ENCODE measurements at regions not wholly inside any gene's neighbourhood (a gene's known extent, or its start where the extent isn't known, plus 50 kb on each side); places are given as distances from the start of the nearest gene placed in this dataset.
A peak's percentile ranks its signal among the peaks of the same experiment; 100 is the strongest.

- DNase-seq = no peak
Observed at GRCh38 chr4:130090427-130090826, 994.5 kb downstream of the C4orf33 start.

GRCh38 chr4:130092187-130093015 is 996.4 kb downstream of the C4orf33 start:
- no peak for DNase-seq

GRCh38 chr4:130099105-130099504 is 1003.2 kb downstream of the C4orf33 start:
- no peak for DNase-seq

- no peak for DNase-seq
Observed at GRCh38 chr4:130110189-130110588, 1014.2 kb downstream of the C4orf33 start.

GRCh38 chr4:130110770-130111169 is 1014.8 kb downstream of the C4orf33 start:
- no peak for DNase-seq

- no peak for DNase-seq
Observed at GRCh38 chr4:130124066-130124465, 1028.1 kb downstream of the C4orf33 start.

GRCh38 chr4:130125467-130125866 is 1029.5 kb downstream of the C4orf33 start:
- DNase-seq = no peak

- DNase-seq = no peak
Observed at GRCh38 chr4:130127297-130127696, 1031.3 kb downstream of the C4orf33 start.

- no peak for DNase-seq
Observed at GRCh38 chr4:130131536-130131935, 1035.6 kb downstream of the C4orf33 start.

- DNase-seq = no peak
Observed at GRCh38 chr4:130141651-130142050, 1045.7 kb downstream of the C4orf33 start.

GRCh38 chr4:130143656-130144055 is 1047.7 kb downstream of the C4orf33 start:
- peak; percentile 3 for DNase-seq

- no peak for DNase-seq
Observed at GRCh38 chr4:130146773-130147172, 1050.8 kb downstream of the C4orf33 start.

- DNase-seq = no peak
Observed at GRCh38 chr4:130147641-130148040, 1051.7 kb downstream of the C4orf33 start.

GRCh38 chr4:130154901-130155300 is 1058.9 kb downstream of the C4orf33 start:
- no peak for DNase-seq

GRCh38 chr4:130163701-130164100 is 1067.7 kb downstream of the C4orf33 start:
- DNase-seq = no peak

GRCh38 chr4:130165381-130165780 is 1069.4 kb downstream of the C4orf33 start:
- no peak for DNase-seq

- no peak for DNase-seq
Observed at GRCh38 chr4:130172156-130172555, 1076.2 kb downstream of the C4orf33 start.

- DNase-seq = no peak
Observed at GRCh38 chr4:130178106-130178505, 1082.2 kb downstream of the C4orf33 start.

GRCh38 chr4:130183096-130183495 is 1087.1 kb downstream of the C4orf33 start:
- peak; percentile 3 for DNase-seq

GRCh38 chr4:130183766-130184165 is 1087.8 kb downstream of the C4orf33 start:
- DNase-seq = no peak

- no peak for DNase-seq
Observed at GRCh38 chr4:130185123-130185522, 1089.2 kb downstream of the C4orf33 start.

GRCh38 chr4:130186931-130187330 is 1091.0 kb downstream of the C4orf33 start:
- DNase-seq = no peak

GRCh38 chr4:130187587-130187986 is 1091.6 kb downstream of the C4orf33 start:
- no peak for DNase-seq

GRCh38 chr4:130192787-130193186 is 1096.8 kb downstream of the C4orf33 start:
- no peak for DNase-seq

GRCh38 chr4:130197946-130198345 is 1102.0 kb downstream of the C4orf33 start:
- no peak for DNase-seq

Measured in fibroblast of upper back skin (primary cell).